Progenitor cell of endocrine pancreas (in vitro differentiated cells): ENCODE measurements at regions not wholly inside any gene's neighbourhood (a gene's known extent, or its start where the extent isn't known, plus 50 kb on each side); places are given as distances from the start of the nearest gene placed in this dataset.

Source experiments
- DNase-seq: peaks from one replicate; pipeline ENCODE4 v3.0.0; 2021; ENCODE audit warnings: low spot score; ENCODE audit not compliant: unreplicated experiment
- H3K27ac Mint-ChIP-seq: 2 replicates; pipeline ENCODE4 v1.8.0; 2021; ENCODE audit warnings: mild to moderate bottlenecking, moderate library complexity, mixed read lengths
- H3K27me3 Mint-ChIP-seq: 2 replicates; pipeline ENCODE4 v1.8.0; 2021; ENCODE audit warnings: mixed read lengths
- H3K36me3 Mint-ChIP-seq: 2 replicates; pipeline ENCODE4 v1.8.0; 2022; ENCODE audit warnings: mixed read lengths; ENCODE audit not compliant: insufficient read depth
- H3K4me1 Mint-ChIP-seq: 2 replicates; pipeline ENCODE4 v1.8.0; 2021; ENCODE audit warnings: low read depth, mixed read lengths
- H3K4me3 Mint-ChIP-seq: 2 replicates; pipeline ENCODE4 v1.8.0; 2021; ENCODE audit warnings: low read depth, mild to moderate bottlenecking, moderate library complexity, mixed read lengths
- H3K9me3 Mint-ChIP-seq: 2 replicates; pipeline ENCODE4 v1.8.0; 2021; ENCODE audit warnings: low read depth, mixed read lengths
- TF ChIP-seq, protein P1 (sequence below): fragments of 200-600 bp; sonication (generic); IDR thresholded peaks from one replicate; pipeline ENCODE4 v1.5.0; 2021; ENCODE audit warnings: antibody characterized with exemption, mild to moderate bottlenecking; ENCODE audit not compliant: unreplicated experiment

DNA sequence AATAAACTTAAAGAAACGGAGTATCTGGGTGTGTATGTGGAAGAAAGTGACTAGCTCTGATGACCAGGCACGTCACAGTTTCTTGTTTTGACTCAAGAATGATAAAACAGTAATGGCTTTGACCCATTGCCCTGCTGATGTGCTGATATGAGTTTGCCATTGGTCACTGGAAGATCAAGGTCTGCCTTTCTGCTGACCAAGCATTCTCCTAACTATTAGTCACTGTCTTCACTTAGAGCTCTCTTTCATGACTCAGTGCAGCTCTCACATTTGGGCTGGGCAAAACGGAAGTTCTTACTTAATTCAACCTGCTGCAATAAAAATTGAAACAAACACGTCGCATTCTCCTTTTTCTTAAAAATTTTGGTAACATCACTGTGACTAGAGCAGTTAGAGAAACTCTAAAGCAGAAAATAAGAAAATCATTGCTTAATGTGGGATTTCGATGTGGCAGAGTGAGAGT lies 366.7 kb downstream of the BTG1 start:
- no peaks in the 10 kb centered on the region for H3K36me3 Mint-ChIP-seq
- H3K4me1 Mint-ChIP-seq: peaks cover 12% of the 10 kb centered on the region
- no peaks in the 10 kb centered on the region for H3K9me3 Mint-ChIP-seq
- no peak overlapping the region for H3K4me3 Mint-ChIP-seq
- no peak for DNase-seq
- H3K27me3 Mint-ChIP-seq: no peaks in the 10 kb centered on the region
- TF ChIP-seq, protein P1, sequence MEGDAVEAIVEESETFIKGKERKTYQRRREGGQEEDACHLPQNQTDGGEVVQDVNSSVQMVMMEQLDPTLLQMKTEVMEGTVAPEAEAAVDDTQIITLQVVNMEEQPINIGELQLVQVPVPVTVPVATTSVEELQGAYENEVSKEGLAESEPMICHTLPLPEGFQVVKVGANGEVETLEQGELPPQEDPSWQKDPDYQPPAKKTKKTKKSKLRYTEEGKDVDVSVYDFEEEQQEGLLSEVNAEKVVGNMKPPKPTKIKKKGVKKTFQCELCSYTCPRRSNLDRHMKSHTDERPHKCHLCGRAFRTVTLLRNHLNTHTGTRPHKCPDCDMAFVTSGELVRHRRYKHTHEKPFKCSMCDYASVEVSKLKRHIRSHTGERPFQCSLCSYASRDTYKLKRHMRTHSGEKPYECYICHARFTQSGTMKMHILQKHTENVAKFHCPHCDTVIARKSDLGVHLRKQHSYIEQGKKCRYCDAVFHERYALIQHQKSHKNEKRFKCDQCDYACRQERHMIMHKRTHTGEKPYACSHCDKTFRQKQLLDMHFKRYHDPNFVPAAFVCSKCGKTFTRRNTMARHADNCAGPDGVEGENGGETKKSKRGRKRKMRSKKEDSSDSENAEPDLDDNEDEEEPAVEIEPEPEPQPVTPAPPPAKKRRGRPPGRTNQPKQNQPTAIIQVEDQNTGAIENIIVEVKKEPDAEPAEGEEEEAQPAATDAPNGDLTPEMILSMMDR: no peak
- peak overlapping the region; percentile 37 for H3K27ac Mint-ChIP-seq

DNA sequence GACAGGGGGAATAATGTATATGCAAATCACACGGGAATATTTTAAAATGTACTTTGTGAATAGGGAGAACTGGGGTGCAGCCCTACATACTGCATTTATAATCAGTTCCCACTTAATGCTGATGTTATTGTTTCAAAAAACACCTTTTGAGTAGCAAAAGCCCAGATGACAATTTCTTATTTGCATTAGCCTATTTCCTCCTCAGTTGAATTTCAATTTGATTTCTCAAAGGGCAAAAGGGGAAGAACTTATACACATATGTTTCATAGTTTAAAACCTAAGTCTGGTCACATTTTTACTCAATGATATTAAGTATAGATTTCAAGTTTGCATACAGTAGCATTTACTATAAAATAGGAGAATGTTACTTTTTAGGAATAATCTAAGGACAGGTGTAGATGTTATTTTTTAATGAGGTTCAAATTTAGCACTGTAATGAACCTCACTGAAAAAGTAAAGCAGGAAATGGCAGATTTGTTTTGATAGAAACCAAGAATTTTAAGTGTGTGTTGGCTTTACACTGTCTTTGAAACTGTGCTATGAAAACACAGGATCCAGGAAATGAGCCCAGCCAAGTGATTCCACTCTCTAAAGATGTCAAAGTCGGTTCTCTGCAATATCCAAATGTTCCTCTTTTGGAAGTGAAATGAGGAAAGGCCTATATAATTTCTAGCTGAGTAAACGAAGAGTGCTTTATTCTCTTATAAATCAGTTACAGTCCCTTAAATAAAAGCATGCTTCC lies 367.4 kb downstream of the BTG1 start:
- TF ChIP-seq, protein P1: no peak
- Mint-ChIP-seq H3K36me3 (no peaks in the 10 kb centered on the region), H3K4me3 (no peak overlapping the region), H3K27me3 (no peaks in the 10 kb centered on the region), H3K9me3 (no peaks in the 10 kb centered on the region), H3K27ac (no peak overlapping the region), H3K4me1 (peaks cover 12% of the 10 kb centered on the region)
- DNase-seq: no peak

DNA sequence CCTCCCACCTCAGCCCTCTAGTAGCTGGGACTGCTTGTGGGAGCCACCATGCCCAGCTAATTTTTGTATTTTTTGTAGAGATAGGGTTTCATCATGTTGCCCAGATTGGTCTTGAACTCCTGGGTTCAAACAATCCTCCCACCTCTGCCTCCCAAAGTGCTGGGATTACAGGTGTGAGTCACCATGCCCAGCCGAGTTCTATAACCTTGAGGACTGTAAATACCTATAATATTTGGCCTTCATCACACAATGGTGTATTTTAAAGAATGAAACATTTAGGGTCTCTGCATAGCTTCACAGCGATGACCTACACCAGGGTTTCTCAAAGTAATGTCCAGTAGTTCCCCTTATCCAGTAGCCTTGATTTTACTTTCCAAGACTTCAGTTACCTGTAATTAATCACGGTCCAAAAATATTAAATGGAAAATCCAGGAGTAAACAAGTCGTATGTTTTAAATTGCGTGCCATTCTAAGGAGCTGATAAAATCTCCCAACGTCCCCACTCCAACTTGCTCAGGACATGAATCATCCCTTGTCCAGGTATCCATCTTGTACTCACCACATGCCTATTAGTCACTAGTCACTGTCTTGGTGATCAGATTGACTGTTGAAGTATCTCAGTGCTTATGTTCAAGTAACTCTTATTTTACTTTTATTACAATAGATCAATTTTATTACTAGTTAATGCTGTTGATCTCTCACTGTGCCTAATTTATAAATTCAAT lies 368.2 kb downstream of the BTG1 start:
- TF ChIP-seq, protein P1: no peak
- no peak overlapping the region for H3K27ac Mint-ChIP-seq
- no peaks in the 10 kb centered on the region for H3K36me3 Mint-ChIP-seq
- no peaks in the 10 kb centered on the region for H3K27me3 Mint-ChIP-seq
- H3K4me1 Mint-ChIP-seq: peaks cover 12% of the 10 kb centered on the region
- H3K4me3 Mint-ChIP-seq: no peak overlapping the region
- no peak for DNase-seq
- H3K9me3 Mint-ChIP-seq: no peaks in the 10 kb centered on the region

DNA sequence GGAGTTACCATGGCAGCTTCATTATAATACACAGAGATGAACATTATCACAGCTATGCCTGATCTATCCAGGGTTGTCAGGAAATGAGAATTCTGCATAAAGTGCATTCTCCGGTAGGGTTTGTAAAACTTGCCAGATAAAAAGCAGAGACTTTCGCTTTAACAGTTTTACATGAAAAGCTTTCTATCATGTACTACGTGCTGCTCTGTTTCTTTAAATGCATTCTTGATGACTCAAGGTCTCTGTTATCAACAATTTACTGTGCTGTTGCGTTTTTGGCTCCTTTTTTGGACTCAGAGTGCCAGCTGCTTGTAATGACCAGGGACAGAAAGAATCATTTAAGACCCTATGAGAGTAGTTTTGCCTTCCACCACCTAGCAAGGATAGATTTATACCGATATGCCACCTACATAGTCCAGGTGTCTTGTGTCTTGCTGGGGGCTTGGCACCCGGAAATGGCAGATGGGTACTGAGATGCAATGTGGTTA lies 371.2 kb downstream of the BTG1 start:
- TF ChIP-seq, protein P1: no peak
- peaks cover 12% of the 10 kb centered on the region for H3K4me1 Mint-ChIP-seq
- no peaks in the 10 kb centered on the region for H3K36me3 Mint-ChIP-seq
- H3K27ac Mint-ChIP-seq: no peak overlapping the region
- no peak for DNase-seq
- no peaks in the 10 kb centered on the region for H3K27me3 Mint-ChIP-seq
- H3K4me3 Mint-ChIP-seq: no peak overlapping the region
- no peaks in the 10 kb centered on the region for H3K9me3 Mint-ChIP-seq

DNA sequence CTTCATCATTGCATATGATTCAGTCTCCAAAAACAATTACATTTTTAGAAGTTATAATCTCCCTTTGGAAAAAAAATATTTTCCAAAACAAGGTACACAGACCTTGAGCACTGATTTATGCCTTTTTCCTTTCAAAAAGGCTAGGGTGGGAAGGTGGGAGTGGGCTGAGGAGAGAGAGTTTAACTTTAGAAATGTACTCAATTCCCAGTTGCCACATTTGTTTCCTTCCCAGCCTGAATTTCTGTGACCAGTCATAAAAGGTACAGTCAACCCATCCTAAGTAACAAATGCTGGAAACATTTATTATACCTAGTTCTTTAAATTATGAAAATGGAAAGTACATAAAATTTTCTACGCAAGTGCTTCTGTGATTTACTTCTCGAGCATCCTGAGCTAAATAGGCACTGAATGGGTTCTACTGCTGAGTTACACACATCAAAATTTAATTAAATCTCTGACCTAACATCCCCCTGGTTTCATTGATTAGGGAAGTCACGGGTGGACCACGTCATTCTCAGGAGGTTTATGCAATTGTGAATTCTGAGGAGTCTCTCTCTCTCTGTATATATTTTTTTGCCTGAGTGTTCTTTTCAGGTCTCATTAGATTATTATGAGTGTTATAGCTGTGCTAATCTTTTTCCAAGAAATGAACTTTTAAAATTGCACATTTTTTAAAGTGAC lies 371.8 kb downstream of the BTG1 start:
- TF ChIP-seq, protein P1: no peak
- Mint-ChIP-seq H3K27me3 (no peaks in the 10 kb centered on the region), H3K9me3 (no peaks in the 10 kb centered on the region), H3K4me3 (no peak overlapping the region), H3K27ac (no peak overlapping the region), H3K36me3 (no peaks in the 10 kb centered on the region), H3K4me1 (peaks cover 6% of the 10 kb centered on the region)
- DNase-seq: no peak
